ENCODE measurements at regions not wholly inside any gene's neighbourhood (a gene's known extent, or its start where the extent isn't known, plus 50 kb on each side); places are given as distances from the start of the nearest gene placed in this dataset.

DNA sequence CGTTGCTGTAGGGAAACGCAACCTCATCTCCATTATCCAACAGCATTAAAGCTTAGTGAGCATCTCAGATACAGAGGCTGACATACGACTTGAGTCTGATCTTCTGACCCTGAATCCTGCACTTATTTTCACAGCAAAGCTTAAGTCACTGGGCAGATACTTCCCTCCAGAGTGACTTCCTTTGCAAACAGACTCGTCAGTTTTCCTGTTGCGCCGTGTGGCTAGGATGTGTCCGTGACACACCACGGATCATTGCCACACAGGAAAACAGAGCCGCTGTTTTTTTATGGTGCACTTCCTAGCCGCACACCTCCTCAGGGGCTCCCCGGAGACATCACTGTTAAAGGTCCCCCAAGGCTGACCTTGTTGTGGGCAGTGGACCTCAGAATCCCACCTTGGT lies 94.9 kb upstream of the MKI67 start:
- no peak for DNase-seq (ENCODE audit: low read depth in 2 of 2)

- no peak for DNase-seq (ENCODE audit: low read depth in 2 of 2)
Observed at GRCh38 chr10:128221807-128222206, 95.6 kb upstream of the MKI67 start.

- no peak for DNase-seq (ENCODE audit: low read depth in 2 of 2)
Observed at GRCh38 chr10:128222332-128222849, 96.2 kb upstream of the MKI67 start.

DNA sequence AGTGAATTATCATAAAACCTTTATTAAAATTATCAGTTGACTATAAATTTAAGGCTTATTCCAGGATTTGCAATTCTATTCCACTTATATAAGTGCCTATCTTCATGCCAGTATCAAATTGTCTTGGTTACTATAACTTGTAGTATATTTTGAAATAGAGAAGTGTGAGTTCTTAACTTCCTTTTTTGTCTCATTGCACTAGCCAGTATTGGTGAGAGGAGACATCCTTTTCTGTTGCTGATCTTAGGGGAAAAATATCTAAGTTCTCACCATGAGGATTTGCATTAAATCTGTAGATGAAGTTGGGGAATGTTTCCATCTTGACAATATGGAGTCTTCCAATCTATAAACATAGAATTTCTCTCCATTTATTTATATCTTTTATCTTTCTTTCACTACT lies 104.2 kb upstream of the MKI67 start:
- no peak for DNase-seq (ENCODE audit: low read depth in 2 of 2)

DNA sequence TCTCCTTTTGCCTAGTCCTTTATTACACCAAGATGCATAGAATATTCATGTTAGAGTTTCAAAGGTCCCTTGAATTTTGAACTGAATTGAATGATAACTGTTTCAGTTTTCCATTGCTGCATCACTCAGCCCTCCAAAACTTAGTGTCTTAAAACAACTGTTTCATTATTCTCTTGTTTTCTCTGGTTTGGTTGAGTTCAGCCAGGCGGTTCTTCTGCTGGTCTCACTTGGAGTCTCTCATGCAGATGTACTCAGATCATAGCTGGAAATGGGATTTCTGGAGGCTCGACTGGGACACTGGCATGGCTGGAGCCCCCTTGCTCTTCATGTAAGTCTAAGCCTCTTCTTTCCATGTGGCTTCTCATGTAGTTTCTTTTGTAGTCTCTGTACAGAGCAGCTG lies 107.2 kb upstream of the MKI67 start:
- no peak for DNase-seq (ENCODE audit: low read depth in 2 of 2)

- no peak for DNase-seq (ENCODE audit: low read depth in 2 of 2)
Observed at GRCh38 chr10:128237710-128238109, 111.5 kb upstream of the MKI67 start.

GRCh38 chr10:128241023-128241422 lies 114.8 kb upstream of the MKI67 start:
- no peak for DNase-seq (ENCODE audit: low read depth in 2 of 2)

- no peak for DNase-seq (ENCODE audit: low read depth in 2 of 2)
Observed at GRCh38 chr10:128242641-128243040, 116.4 kb upstream of the MKI67 start.

GRCh38 chr10:128245026-128245425 lies 118.8 kb upstream of the MKI67 start:
- no peak for DNase-seq (ENCODE audit: low read depth in 2 of 2)

- no peak for DNase-seq (ENCODE audit: low read depth in 2 of 2)
Observed at GRCh38 chr10:128247576-128247975, 121.4 kb upstream of the MKI67 start.

DNA sequence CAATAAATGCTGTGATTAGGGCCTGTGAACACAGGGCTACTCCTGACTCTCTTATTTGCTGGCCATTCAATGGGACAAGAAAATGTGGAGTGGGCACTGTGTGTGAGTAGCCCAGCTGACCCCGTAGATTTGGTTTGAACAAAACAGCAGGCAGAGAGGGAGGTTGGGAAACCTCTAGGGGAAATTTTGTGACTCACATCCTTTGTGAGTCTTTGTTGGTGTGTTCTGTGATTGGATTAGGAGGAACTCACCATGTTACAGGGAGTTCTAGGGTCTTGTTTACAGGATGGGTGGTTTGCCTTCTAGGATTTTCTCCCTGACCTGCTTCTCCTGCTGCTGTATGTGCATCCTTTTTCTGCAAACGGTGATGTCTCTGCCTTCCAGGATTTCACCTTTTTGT lies 128.3 kb upstream of the MKI67 start:
- no peak for DNase-seq (ENCODE audit: low read depth in 2 of 2)

GRCh38 chr10:128257428-128257827 lies 131.2 kb upstream of the MKI67 start:
- no peak for DNase-seq (ENCODE audit: low read depth in 2 of 2)

GRCh38 chr10:128258421-128258976 lies 132.3 kb upstream of the MKI67 start:
- no peak for DNase-seq (ENCODE audit: low read depth in 2 of 2)

DNA sequence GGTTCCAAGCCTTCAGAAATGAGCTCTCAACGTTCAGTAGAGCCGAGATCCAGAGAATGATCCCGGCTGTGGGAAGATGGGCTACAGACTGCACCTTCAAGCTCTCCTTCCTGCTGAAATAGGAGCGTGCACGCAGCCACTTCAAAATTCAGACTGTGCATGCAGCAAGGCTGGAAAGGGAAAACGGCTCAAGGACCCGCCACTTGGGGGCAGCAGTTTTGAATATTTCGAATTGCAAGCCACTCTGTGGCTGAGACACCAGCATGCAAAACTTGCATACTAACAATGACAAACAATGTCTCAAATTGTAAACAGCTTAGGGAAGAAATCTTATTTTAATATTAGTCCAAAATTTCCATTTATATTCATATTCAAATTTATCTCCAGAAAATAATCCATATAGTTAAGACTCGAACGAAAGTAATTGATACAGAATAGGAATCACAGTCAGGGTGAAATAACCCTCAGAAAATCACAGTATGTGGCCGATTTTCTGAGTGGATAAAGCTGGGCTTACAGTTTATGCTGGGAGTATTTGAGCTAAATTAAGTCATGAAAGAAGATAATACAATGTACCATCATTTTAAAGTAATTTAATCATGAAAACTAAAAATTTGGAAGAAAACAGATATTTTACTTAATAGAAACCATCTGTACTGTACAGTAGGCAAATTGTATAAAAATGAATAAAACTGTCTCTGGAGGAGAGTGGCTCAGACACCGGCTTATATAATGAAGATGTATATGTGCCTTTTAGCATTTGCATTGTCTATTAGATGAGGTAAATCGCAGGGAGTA lies 137.9 kb upstream of the MKI67 start:
- peak in 1 of 2 donors; percentile 23 for DNase-seq (ENCODE audit: low read depth in 2 of 2)

GRCh38 chr10:128265596-128265995 lies 139.4 kb upstream of the MKI67 start:
- no peak for DNase-seq (ENCODE audit: low read depth in 2 of 2)

GRCh38 chr10:128267581-128267980 lies 141.4 kb upstream of the MKI67 start:
- DNase-seq (ENCODE audit: low read depth in 2 of 2): no peak

DNA sequence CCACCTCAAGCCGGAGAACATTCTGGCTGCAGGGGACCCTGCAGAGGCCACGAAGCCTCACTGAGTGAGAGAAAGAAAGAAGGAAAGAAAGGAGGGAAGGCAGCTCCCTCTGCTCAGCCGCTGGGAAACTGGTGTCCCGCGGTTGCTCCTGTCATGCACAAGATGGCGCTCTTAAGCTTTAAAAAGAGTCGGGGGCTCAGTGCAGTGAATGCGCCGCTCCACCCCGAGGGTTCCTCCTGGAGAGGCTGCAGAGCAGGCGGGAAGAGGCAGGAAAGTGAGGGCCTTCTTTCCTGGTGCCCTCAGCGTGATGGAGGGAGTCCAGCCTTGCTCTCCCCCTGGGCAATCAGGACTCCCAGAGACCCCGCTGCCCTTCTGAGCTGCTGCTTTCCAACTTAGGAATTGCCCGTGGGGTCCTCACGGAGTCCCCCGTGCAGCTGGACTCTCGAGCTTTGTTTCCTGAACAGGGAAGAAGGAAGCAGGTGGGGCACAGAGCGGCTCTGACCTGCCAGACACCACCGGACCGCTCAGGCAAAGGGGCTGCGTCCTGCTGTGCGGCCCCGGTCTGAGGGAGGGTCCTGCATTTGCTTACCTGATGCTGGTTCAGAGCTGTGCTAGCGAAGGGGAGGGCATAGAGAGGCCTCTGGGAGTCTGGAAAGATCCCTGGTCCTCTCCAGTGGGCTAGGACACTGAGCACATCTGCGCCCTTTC lies 141.9 kb upstream of the MKI67 start:
- no peak for DNase-seq (ENCODE audit: low read depth in 2 of 2)

DNA sequence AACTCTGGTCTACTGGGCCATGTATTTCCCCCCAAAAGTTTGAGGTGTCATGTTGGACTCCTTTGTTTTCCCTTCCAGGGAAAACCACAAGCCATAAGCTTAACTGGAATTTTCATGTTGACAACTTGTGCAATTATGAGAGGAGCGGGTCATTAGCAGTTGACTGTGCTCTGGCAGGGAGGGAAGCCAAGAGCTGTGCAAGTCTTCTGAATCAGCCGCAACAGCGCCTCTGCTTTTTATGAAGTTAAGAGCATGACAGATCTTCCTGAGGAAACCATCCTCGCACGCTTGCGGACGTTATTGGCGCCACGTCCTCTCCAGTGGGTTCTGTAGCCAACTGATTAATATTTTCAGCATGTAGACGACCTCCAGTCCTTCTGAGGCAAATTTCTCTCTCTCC lies 148.7 kb upstream of the MKI67 start:
- no peak for DNase-seq (ENCODE audit: low read depth in 2 of 2)

DNA sequence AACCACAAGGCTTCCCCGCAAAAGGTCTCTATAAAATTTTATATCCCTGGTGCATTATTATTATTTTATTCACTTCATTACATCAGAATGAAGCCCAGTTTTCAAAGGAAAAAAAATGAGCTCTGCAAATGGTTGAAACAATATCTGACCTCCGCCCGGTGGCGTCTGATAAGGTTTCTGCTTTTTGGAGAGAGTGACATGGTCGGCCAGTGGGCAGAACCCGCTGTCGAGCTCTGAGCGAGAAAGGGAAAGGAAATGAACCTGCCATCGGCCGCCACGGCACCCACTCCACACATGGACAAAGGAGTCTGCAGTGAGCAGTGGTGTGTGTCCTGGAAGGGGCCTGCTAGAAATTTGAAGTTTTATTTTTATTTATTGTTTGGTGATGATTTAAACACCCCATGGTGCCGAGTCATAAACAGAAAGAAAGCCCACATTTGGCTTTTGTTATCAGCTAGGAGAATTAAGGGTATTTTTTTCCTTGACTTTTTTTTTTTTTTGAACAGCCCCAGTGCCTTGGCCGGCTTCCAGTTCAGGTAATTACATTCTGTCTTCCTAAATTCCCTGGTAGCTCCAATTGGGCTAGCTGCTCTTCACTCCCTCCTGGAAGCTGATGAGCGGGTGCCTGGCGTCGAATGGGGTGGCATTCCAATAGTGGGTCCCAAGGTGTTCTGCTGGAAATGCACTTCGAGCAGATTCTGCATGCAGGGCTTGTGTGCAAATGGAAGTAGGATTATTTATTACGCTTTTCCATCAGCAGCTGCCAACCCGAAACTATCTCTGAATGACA lies 149.4 kb upstream of the MKI67 start:
- no peak for DNase-seq (ENCODE audit: low read depth in 2 of 2)

DNA sequence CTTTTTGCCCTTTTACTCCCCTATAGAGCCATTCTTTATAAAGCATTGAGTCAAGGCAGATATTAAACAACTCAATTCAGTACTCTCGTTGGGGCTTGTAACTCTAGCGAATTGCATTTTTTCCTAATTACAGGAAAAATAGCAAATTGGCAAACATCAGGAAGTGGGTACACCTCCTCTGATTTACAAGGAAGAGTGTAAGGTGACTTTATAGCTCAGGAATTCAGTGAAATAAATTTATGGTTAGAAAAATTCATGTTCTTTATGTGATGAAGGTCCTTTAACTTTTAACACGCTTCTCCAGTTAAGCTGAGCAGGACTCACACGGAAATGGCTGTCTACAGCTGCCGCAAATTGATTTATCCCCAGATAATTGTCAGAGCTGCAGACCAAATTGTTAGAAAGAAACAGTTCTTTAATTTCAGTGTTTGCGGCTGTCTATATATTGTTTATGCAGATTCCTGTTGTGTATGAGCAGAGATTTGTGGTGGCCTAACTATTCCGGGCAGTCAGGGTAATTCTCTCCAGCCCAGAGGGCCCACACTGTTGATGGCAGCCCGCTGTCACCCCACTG lies 151.1 kb upstream of the MKI67 start:
- no peak for DNase-seq (ENCODE audit: low read depth in 2 of 2)

- DNase-seq (ENCODE audit: low read depth in 2 of 2): no peak
Observed at GRCh38 chr10:128278362-128278761, 152.1 kb upstream of the MKI67 start.

GRCh38 chr10:128280271-128280670 lies 154.0 kb upstream of the MKI67 start:
- DNase-seq (ENCODE audit: low read depth in 2 of 2): no peak

All from stimulated activated CD8-positive, alpha-beta memory T cell treated with anti-CD3 and anti-CD28 coated beads, Interleukin-7, amount 100 ng/mL, for 1 hour (primary cell).